Esophagus muscularis mucosa (tissue), 3 donors: ENCODE measurements at regions not wholly inside any gene's neighbourhood (a gene's known extent, or its start where the extent isn't known, plus 50 kb on each side); places are given as distances from the start of the nearest gene placed in this dataset.

Source experiments
- CTCF ChIP-seq, 3 experiments: fragments of 200-600 bp in 2 of 3; fragments of 450-650 bp in 1 of 3; sonication (generic) in 2 of 3; IDR thresholded peaks; one replicate each; pipeline ENCODE4 v1.5.1; 2017 to 2019; ENCODE audit warnings: antibody characterized with exemption in 3 of 3, mild to moderate bottlenecking in 2 of 3, moderate library complexity in 1 of 3
- POLR2A ChIP-seq: fragments of 450-650 bp; IDR thresholded peaks from one replicate; pipeline ENCODE4 v1.6.1; 2017; ENCODE audit warnings: antibody characterized with exemption, moderate library complexity, mild to moderate bottlenecking, low read depth
- POLR2AphosphoS5 ChIP-seq, 2 donors: sonication (generic); formaldehyde crosslinking; IDR thresholded peaks; one replicate each; pipeline ENCODE4 v1.6.1; 2017; ENCODE audit warnings: antibody characterized with exemption in 2 of 2

DNA sequence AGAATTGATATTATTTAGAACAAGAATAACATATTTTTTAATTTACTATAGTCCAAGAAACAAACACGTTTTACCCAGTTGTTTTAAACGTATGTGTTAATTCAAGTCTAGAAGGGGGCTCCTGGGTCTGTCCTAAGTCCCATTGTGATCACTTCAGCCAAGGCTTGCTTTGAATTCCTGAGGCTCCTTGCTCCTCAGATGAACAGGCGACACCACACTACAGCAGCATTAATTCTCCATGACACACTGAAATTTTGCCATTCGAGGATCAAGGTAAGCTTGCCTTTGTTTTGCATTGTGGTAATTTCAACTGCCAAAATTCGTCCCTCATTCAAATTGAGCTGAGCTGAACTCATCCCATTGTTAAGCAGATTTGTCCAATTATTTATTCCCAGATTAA, 1442.6 kb downstream of the SLITRK5 start:
- TF ChIP-seq CTCF (IDR thresholded peaks at IDR 0.05) (no peak), POLR2AphosphoS5 (IDR thresholded peaks at IDR 0.05) (no peak), POLR2A (no peak)
